ENCODE measurements at regions not wholly inside any gene's neighbourhood (a gene's known extent, or its start where the extent isn't known, plus 50 kb on each side); places are given as distances from the start of the nearest gene placed in this dataset.

DNA sequence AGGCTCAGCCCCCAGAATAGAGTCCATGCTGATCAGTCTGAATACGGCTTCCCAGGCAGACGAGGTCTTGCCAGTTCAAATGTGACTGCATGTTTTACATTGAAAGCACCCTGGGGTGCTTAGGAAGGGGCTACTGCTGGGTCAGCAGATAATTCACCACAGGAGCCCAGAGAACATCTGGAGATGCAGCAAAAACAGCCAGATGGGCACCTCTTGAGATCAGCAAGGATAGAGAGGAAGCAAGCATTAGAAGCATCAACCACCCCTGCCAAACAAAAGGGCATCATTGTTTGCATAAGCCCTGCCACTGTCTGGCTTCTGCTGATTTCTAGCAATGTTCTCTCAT lies 403.1 kb downstream of the RRAGC start:
- intact Hi-C loops (cut with DNase I; ENCODE audit: low total_unique reads): no loop called here
- H3K4me3 ChIP-seq: no peak overlapping the region
- no peaks in the 10 kb centered on the region for H3K9me3 ChIP-seq
- TF ChIP-seq, protein P1, sequence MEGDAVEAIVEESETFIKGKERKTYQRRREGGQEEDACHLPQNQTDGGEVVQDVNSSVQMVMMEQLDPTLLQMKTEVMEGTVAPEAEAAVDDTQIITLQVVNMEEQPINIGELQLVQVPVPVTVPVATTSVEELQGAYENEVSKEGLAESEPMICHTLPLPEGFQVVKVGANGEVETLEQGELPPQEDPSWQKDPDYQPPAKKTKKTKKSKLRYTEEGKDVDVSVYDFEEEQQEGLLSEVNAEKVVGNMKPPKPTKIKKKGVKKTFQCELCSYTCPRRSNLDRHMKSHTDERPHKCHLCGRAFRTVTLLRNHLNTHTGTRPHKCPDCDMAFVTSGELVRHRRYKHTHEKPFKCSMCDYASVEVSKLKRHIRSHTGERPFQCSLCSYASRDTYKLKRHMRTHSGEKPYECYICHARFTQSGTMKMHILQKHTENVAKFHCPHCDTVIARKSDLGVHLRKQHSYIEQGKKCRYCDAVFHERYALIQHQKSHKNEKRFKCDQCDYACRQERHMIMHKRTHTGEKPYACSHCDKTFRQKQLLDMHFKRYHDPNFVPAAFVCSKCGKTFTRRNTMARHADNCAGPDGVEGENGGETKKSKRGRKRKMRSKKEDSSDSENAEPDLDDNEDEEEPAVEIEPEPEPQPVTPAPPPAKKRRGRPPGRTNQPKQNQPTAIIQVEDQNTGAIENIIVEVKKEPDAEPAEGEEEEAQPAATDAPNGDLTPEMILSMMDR (IDR thresholded peaks at IDR 0.05 in 8 of 11, conservative IDR thresholded peaks at IDR 0.05 in 3 of 11): no peak
- TF ChIP-seq POLR2A (IDR thresholded peaks at IDR 0.05) (no peak), POLR2AphosphoS5 (IDR thresholded peaks at IDR 0.05) (no peak)
- H3K27ac ChIP-seq: peak overlapping the region in 1 of 8 donors; percentile 1
- peaks cover 0 to 7% (median 0%) of the 10 kb centered on the region in 7 donors for H3K27me3 ChIP-seq (replicated peaks in 1 of 7)
- peaks cover 9 to 27% (median 16%) of the 10 kb centered on the region in 6 donors for H3K4me1 ChIP-seq
- no peaks in the 10 kb centered on the region for H3K36me3 ChIP-seq
- DNase-seq: no peak
- WGBS, 5 donors: 52 to 78% (median 70%) methylated on average over 2 of the region's 2 CpGs

- WGBS, 5 donors: 58 to 66% (median 61%) methylated on average over 12 to 16 of the region's 16 CpGs
- DNase-seq: no peak
Measured at GRCh38 chr1:38455829-38456530, 403.6 kb downstream of the RRAGC start.

DNA sequence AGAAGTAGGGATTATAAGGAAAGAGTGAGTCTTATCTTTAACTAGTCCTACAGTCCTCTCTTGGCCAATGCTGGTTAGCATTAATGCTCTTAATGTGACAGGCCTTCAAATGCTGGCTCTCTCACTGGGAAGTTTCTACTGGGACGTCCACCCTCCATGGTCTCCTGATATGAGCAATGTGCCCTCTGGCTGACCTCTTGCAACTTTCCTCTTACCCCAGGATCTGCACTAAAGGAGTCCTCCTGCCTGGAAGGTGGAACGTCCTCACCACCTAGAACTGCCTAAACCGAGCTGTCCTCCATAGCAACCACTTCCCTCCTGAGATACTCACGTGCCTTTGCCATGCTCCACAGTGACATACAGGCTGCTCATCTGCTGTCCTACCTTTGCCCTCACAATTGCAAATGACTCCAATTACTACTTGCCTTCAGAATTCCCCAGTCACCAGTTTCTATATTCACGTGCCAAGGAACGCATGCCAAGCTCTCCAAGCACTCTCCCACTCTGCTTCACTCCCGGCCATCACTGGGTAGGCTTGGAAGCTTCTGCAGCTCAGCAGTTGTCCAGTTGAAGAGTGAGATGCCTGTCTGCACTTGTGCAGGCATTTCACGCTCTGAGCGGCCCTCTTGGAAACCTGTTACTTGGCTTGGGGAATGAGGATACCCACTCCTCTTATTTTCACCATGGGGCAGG lies 404.7 kb downstream of the RRAGC start:
- no peaks in the 10 kb centered on the region for H3K36me3 ChIP-seq
- H3K27me3 ChIP-seq (replicated peaks in 1 of 7): peaks cover 0 to 8% (median 0%) of the 10 kb centered on the region in 7 donors
- peaks cover 9 to 27% (median 16%) of the 10 kb centered on the region in 6 donors for H3K4me1 ChIP-seq
- TF ChIP-seq, protein P1 (IDR thresholded peaks at IDR 0.05 in 8 of 11, conservative IDR thresholded peaks at IDR 0.05 in 3 of 11): no peak
- TF ChIP-seq POLR2AphosphoS5 (IDR thresholded peaks at IDR 0.05) (no peak), POLR2A (IDR thresholded peaks at IDR 0.05) (no peak)
- no peak for DNase-seq
- H3K9me3 ChIP-seq: no peaks in the 10 kb centered on the region
- intact Hi-C loops (cut with DNase I; ENCODE audit: low total_unique reads): no loop called here
- H3K4me3 ChIP-seq: no peak overlapping the region
- 78 to 86% (median 83%) methylated on average over 9 of the region's 9 CpGs for WGBS, 5 donors
- no peak overlapping the region for H3K27ac ChIP-seq

More at GRCh38 chr1:38455829-38456530, 403.6 kb downstream of the RRAGC start:
- TF ChIP-seq POLR2A (IDR thresholded peaks at IDR 0.05) (no peak), POLR2AphosphoS5 (IDR thresholded peaks at IDR 0.05) (peak in 2 of 3 donors; percentile 34 to 57)
- Histone ChIP-seq H3K27ac (peak overlapping the region in 2 of 8 donors; percentile 1 to 15), H3K4me1 (peaks cover 9 to 27% (median 16%) of the 10 kb centered on the region in 6 donors), H3K36me3 (no peaks in the 10 kb centered on the region), H3K27me3 (replicated peaks in 1 of 7) (peaks cover 0 to 7% (median 0%) of the 10 kb centered on the region in 7 donors), H3K9me3 (no peaks in the 10 kb centered on the region), H3K4me3 (no peak overlapping the region)
- intact Hi-C loops (cut with DNase I; ENCODE audit: low total_unique reads): no loop called here

DNA sequence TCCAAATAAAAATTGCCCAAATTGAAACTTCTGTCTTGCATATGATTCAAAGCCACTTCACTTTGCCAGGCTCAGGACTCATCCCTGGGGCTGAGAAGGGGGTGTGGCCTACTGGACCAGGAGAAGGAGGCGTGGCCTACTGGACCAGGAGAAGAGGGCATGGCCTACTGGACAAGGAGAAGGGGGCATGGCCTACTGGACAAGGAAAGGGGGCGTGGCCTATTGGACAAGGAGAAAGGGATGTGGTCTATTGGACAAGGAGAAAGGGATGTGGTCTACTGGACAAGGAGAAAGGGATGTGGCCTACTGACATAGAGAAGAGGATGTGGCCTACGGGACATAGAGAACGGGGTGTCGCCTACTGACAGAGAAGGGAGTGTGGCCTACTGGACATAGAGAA lies 405.3 kb downstream of the RRAGC start:
- TF ChIP-seq POLR2A (IDR thresholded peaks at IDR 0.05): no peak
- Histone ChIP-seq H3K27me3 (replicated peaks in 1 of 7) (peaks cover 0 to 8% (median 0%) of the 10 kb centered on the region in 7 donors), H3K9me3 (no peaks in the 10 kb centered on the region), H3K4me1 (peaks cover 9 to 27% (median 16%) of the 10 kb centered on the region in 6 donors), H3K36me3 (no peaks in the 10 kb centered on the region), H3K27ac (no peak overlapping the region), H3K4me3 (no peak overlapping the region)
- intact Hi-C loops (cut with DNase I; ENCODE audit: low total_unique reads): no loop called here
- DNase-seq: no peak
- 77 to 92% (median 87%) methylated on average over 5 of the region's 5 CpGs for WGBS, 5 donors

DNA sequence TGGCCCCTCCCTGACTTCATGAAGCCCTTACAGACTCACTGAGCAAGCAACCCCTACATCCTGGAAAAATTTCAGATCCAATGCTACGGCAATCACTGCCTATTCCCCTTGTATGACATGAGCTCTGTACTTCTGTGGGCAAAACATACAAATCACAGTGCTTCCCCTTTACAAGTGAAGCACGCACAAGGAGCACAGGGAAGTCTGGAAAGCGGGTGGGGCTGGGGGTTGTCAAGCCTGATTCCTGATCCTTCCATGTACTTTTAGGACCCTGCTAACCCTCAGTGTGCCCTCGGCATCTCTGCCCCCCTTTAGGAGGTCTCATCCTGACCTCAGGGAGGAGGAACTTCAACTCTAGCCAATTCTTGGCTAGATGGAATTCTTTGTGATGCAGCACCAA lies 405.7 kb upstream of the POU3F1 start:
- H3K36me3 ChIP-seq: no peaks in the 10 kb centered on the region
- no peak for TF ChIP-seq POLR2AphosphoS5 (IDR thresholded peaks at IDR 0.05)
- TF ChIP-seq, protein P1 (IDR thresholded peaks at IDR 0.05 in 8 of 11, conservative IDR thresholded peaks at IDR 0.05 in 3 of 11): no peak
- no peak for TF ChIP-seq POLR2A (IDR thresholded peaks at IDR 0.05)
- H3K4me1 ChIP-seq: peaks cover 9 to 27% (median 16%) of the 10 kb centered on the region in 6 donors
- 56 to 69% (median 62%) methylated on average over 4 of the region's 4 CpGs for WGBS, 5 donors
- H3K27ac ChIP-seq: no peak overlapping the region
- no peak for DNase-seq
- no peaks in the 10 kb centered on the region for H3K9me3 ChIP-seq
- no peak overlapping the region for H3K4me3 ChIP-seq
- H3K27me3 ChIP-seq (replicated peaks in 1 of 7): peaks cover 0 to 16% (median 0%) of the 10 kb centered on the region in 7 donors
- intact Hi-C loops (cut with DNase I; ENCODE audit: low total_unique reads): no loop called here

Measured in spleen (tissue), 11 donors.